ENCODE measurements at regions not wholly inside any gene's neighbourhood (a gene's known extent, or its start where the extent isn't known, plus 50 kb on each side); places are given as distances from the start of the nearest gene placed in this dataset.
"Not testable (repeated sequence)": the region's sequence is repeated elsewhere in the genome, so short reads cannot be mapped to it uniquely, and the experiment has no call there.

DNA sequence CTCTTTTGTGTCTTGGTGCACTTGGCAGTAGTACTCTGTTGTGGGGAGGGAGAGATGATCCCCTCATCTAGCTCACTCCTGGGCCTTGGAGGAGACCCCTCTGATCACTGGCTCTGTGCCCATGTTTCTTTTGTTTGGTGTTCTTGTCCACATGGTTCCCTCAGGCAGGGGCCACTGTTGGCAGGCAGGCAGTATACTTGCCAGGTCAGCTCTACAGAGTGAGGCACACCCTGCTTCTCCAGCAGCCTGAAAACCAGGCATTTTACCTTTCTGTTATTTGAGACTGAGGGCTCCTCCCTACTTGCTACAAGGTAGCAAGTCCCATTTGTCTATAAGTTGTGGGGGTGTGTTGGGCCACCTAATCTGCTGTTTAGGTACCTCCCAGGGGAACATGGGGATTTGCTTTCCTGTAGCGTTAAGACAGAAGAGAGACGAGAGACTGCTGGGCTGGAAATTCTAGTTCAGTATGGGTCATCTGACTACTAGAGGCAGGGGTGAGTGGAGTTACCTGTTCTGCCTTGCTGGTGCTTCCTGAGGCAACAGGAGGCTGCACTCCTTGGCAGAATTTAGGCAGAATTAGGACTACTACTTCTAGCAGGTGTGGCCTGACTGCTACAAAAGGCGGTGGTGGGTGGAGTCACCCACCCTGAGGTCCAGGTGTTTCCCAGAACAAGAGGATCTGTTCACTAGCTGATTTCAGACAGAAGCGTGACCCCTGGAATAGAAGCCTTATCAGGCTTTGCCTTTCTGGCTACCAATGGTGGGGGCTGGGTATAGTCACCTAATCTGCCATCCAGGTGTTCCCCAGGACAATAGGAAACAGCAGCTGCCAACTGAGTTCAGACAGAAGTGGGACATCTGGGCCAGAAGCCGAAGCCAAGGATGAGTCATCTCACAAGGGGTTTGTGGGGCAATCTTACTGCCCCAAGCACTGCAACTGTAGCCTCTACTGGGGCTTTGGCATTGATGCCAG lies 843.0 kb upstream of the ATXN8OS start:
- H3K4me1 ChIP-seq (ENCODE audit: insufficient read depth), result no peaks in the 10 kb centered on the region
- in situ Hi-C loops (cut with MboI), result no loop called here

GRCh38 chr13:69243366-69243765 lies 864.3 kb upstream of the ATXN8OS start:
- WGBS, 2 experiments (ENCODE audit: low coverage in 1 of 2, low lambda C conversion rate in 2 of 2, missing lambda C conversion rate in 2 of 2), result 46 to 63% methylated on average over 1 of the region's 1 CpG
- Histone ChIP-seq H3F3A (ENCODE audit: insufficient read depth) (no peaks in the 10 kb centered on the region), H3K27me3 (replicated peaks; ENCODE audit: insufficient read depth) (no peaks in the 10 kb centered on the region), H3K4me2 (ENCODE audit: unreplicated experiment) (no peak overlapping the region), H3K36me3 (ENCODE audit: low read depth) (no peaks in the 10 kb centered on the region), H3K9me3 (ENCODE audit: low read depth) (no peaks in the 10 kb centered on the region), H2AFZ (no peak overlapping the region), H3K27ac (no peak overlapping the region), H4K20me1 (ENCODE audit: insufficient read depth) (no peaks in the 10 kb centered on the region), H3K9ac (no peak overlapping the region), H3K9me2 (ENCODE audit: insufficient read depth) (no peaks in the 10 kb centered on the region), H3K4me3 (no peak overlapping the region), H3K79me2 (ENCODE audit: insufficient read depth) (no peaks in the 10 kb centered on the region), H3K4me1 (ENCODE audit: insufficient read depth) (no peaks in the 10 kb centered on the region)
- in situ Hi-C loops (cut with MboI), result no loop called here
- TF ChIP-seq EZH2phosphoT487 (IDR thresholded peaks at IDR 0.05; ENCODE audit: insufficient read depth, low read depth), result no peak
- TF ChIP-seq EZH2 (IDR thresholded peaks at IDR 0.05; ENCODE audit: insufficient read depth, poor library complexity, severe bottlenecking), result no peak
- no peak for DNase-seq

More for the DNA sequence above, 843.0 kb upstream of the ATXN8OS start:
- Histone ChIP-seq H3K9me2 (ENCODE audit: insufficient read depth) (no peaks in the 10 kb centered on the region), H4K20me1 (ENCODE audit: insufficient read depth) (no peaks in the 10 kb centered on the region), H3K4me2 (ENCODE audit: unreplicated experiment) (no peak overlapping the region), H3K36me3 (ENCODE audit: low read depth) (no peaks in the 10 kb centered on the region), H3K4me3 (no peak overlapping the region), H3K9me3 (ENCODE audit: low read depth) (peaks cover 4% of the 10 kb centered on the region), H3F3A (ENCODE audit: insufficient read depth) (no peaks in the 10 kb centered on the region), H2AFZ (no peak overlapping the region), H3K9ac (no peak overlapping the region), H3K27me3 (replicated peaks; ENCODE audit: insufficient read depth) (no peaks in the 10 kb centered on the region), H3K79me2 (ENCODE audit: insufficient read depth) (no peaks in the 10 kb centered on the region), H3K27ac (no peak overlapping the region)
- DNase-seq, result no peak
- TF ChIP-seq EZH2phosphoT487 (IDR thresholded peaks at IDR 0.05; ENCODE audit: insufficient read depth, low read depth) (no peak), EZH2 (IDR thresholded peaks at IDR 0.05; ENCODE audit: insufficient read depth, poor library complexity, severe bottlenecking) (no peak)
- 35 to 40% methylated on average over 5 of the region's 5 CpGs for WGBS, 2 experiments (ENCODE audit: low coverage in 1 of 2, low lambda C conversion rate in 2 of 2, missing lambda C conversion rate in 2 of 2)

GRCh38 chr13:69234171-69234570 lies 873.5 kb upstream of the ATXN8OS start:
- no peak overlapping the region for H3K4me3 ChIP-seq
- no peaks in the 10 kb centered on the region for H3K9me2 ChIP-seq (ENCODE audit: insufficient read depth)
- DNase-seq, result no peak
- H4K20me1 ChIP-seq (ENCODE audit: insufficient read depth), result no peaks in the 10 kb centered on the region
- no peak overlapping the region for H2AFZ ChIP-seq
- no peaks in the 10 kb centered on the region for H3K36me3 ChIP-seq (ENCODE audit: low read depth)
- no peaks in the 10 kb centered on the region for H3K79me2 ChIP-seq (ENCODE audit: insufficient read depth)
- H3K4me2 ChIP-seq (ENCODE audit: unreplicated experiment), result no peak overlapping the region
- in situ Hi-C loops (cut with MboI), result no loop called here
- no peaks in the 10 kb centered on the region for H3F3A ChIP-seq (ENCODE audit: insufficient read depth)
- no peak overlapping the region for H3K9ac ChIP-seq
- H3K27ac ChIP-seq, result no peak overlapping the region
- no peaks in the 10 kb centered on the region for H3K4me1 ChIP-seq (ENCODE audit: insufficient read depth)
- TF ChIP-seq EZH2phosphoT487 (IDR thresholded peaks at IDR 0.05; ENCODE audit: insufficient read depth, low read depth), result no peak
- no peak for TF ChIP-seq EZH2 (IDR thresholded peaks at IDR 0.05; ENCODE audit: insufficient read depth, poor library complexity, severe bottlenecking)
- H3K27me3 ChIP-seq (replicated peaks; ENCODE audit: insufficient read depth), result no peaks in the 10 kb centered on the region
- no peaks in the 10 kb centered on the region for H3K9me3 ChIP-seq (ENCODE audit: low read depth)

GRCh38 chr13:69226427-69226826 lies 881.2 kb upstream of the ATXN8OS start:
- H3K9me3 ChIP-seq (ENCODE audit: low read depth), result no peaks in the 10 kb centered on the region
- H3F3A ChIP-seq (ENCODE audit: insufficient read depth), result no peaks in the 10 kb centered on the region
- H3K9me2 ChIP-seq (ENCODE audit: insufficient read depth), result no peaks in the 10 kb centered on the region
- no peak for DNase-seq
- in situ Hi-C loops (cut with MboI), result no loop called here
- H3K27me3 ChIP-seq (replicated peaks; ENCODE audit: insufficient read depth), result no peaks in the 10 kb centered on the region
- no peaks in the 10 kb centered on the region for H3K4me1 ChIP-seq (ENCODE audit: insufficient read depth)
- H3K9ac ChIP-seq, result no peak overlapping the region
- 34 to 49% methylated on average over 2 of the region's 2 CpGs for WGBS, 2 experiments (ENCODE audit: low coverage in 1 of 2, low lambda C conversion rate in 2 of 2, missing lambda C conversion rate in 2 of 2)
- no peaks in the 10 kb centered on the region for H4K20me1 ChIP-seq (ENCODE audit: insufficient read depth)
- no peak overlapping the region for H3K4me2 ChIP-seq (ENCODE audit: unreplicated experiment)
- no peaks in the 10 kb centered on the region for H3K79me2 ChIP-seq (ENCODE audit: insufficient read depth)
- H3K36me3 ChIP-seq (ENCODE audit: low read depth), result no peaks in the 10 kb centered on the region
- no peak overlapping the region for H2AFZ ChIP-seq
- H3K27ac ChIP-seq, result no peak overlapping the region
- no peak for TF ChIP-seq EZH2 (IDR thresholded peaks at IDR 0.05; ENCODE audit: insufficient read depth, poor library complexity, severe bottlenecking)
- TF ChIP-seq EZH2phosphoT487 (IDR thresholded peaks at IDR 0.05; ENCODE audit: insufficient read depth, low read depth), result no peak
- H3K4me3 ChIP-seq, result no peak overlapping the region

- H3K27me3 ChIP-seq (replicated peaks; ENCODE audit: insufficient read depth); H3K9ac ChIP-seq; H2AFZ ChIP-seq; DNase-seq; H3K79me2 ChIP-seq (ENCODE audit: insufficient read depth); H3K4me3 ChIP-seq; H3K4me1 ChIP-seq (ENCODE audit: insufficient read depth); H3K9me2 ChIP-seq (ENCODE audit: insufficient read depth); H3K4me2 ChIP-seq (ENCODE audit: unreplicated experiment); H3F3A ChIP-seq (ENCODE audit: insufficient read depth); H4K20me1 ChIP-seq (ENCODE audit: insufficient read depth); in situ Hi-C loops (cut with MboI); H3K36me3 ChIP-seq (ENCODE audit: low read depth); H3K9me3 ChIP-seq (ENCODE audit: low read depth); H3K27ac ChIP-seq: not testable (repeated sequence)
- WGBS, 2 experiments (ENCODE audit: low coverage in 1 of 2, low lambda C conversion rate in 2 of 2, missing lambda C conversion rate in 2 of 2), result 48 to 50% methylated on average over 22 of the region's 22 CpGs
Measured at GRCh38 chr13:69221633-69222498, 885.8 kb upstream of the ATXN8OS start.

Data from GM23248 (cell line).